HCT116 (cell line): ENCODE measurements at regions not wholly inside any gene's neighbourhood (a gene's known extent, or its start where the extent isn't known, plus 50 kb on each side); places are given as distances from the start of the nearest gene placed in this dataset.

Source experiments
- ATAC-seq: fragments of 200-7000 bp; cut with Tn5 transposase; 2 replicates; pipeline ENCODE4 v1.9.1; 2020; ENCODE audit warnings: mild to moderate bottlenecking, moderate library complexity
- BruUV-seq: library from RNA; stranded (reverse); fragments of 400-500 nt; replicated peaks from 2 replicates; lab custom pipeline; 2021; lab: Mats Ljungman, UMichigan
- CTCF ChIA-PET: fragments of 300-600 bp; sonication (Branson Sonifier 250); formaldehyde crosslinking; loops from one replicate; lab custom pipeline; 2021; ENCODE audit warnings: antibody characterized with exemption; lab: Charles Lee
- POLR2A ChIA-PET: fragments of 300-600, 350-600 bp; sonication (Branson Sonifier 250); formaldehyde crosslinking; loops from one replicate; lab custom pipeline; 2021; ENCODE audit warnings: antibody characterized with exemption; lab: Charles Lee
- RAD21 ChIA-PET, 2 experiments: fragments of 300-600 bp; sonication (Branson Sonifier 250); formaldehyde crosslinking; loops; one replicate each; lab custom pipeline; 2023; ENCODE audit warnings: low total read pairs in 2 of 2; ENCODE audit not compliant: uncharacterized antibody in 2 of 2, unreplicated experiment in 2 of 2, low non-redundant PET in 1 of 2; lab: Charles Lee
- DNase-seq: peaks from one replicate; pipeline ENCODE4 v3.0.0-alpha.2; 2010; ENCODE audit warnings: low read depth, low spot score
- H2AFZ ChIP-seq: fragments of 200-600 bp; shearing (Covaris generic), sonication (generic); 2 replicates; pipeline ENCODE4 v1.6.1; 2017; ENCODE audit warnings: low read depth, mixed run types, mixed read lengths, antibody characterized with exemption, low read length; ENCODE audit not compliant: poor library complexity, severe bottlenecking
- H3K27ac ChIP-seq: 2 replicates; pipeline ENCODE4 v1.5.1; 2012; ENCODE audit warnings: low read depth, low read length
- H3K27me3 ChIP-seq: fragments of 200-600 bp; sonication (generic); 2 replicates; pipeline ENCODE4 v1.6.1; 2016; ENCODE audit warnings: mixed run types, low read length, mixed read lengths; ENCODE audit not compliant: insufficient read depth
- H3K36me3 ChIP-seq, 2 experiments: fragments of 200-500 bp in 1 of 2; fragments of 200-600 bp in 1 of 2; sonication (Bioruptor generic) in 1 of 2; sonication (generic) in 1 of 2; 2 replicates each; pipeline versions ENCODE4 v1.5.1 to v1.6.1; 2014 to 2016; ENCODE audit warnings: low read length in 2 of 2, inconsistent platforms in 1 of 2, mixed read lengths in 1 of 2, mixed run types in 1 of 2; ENCODE audit not compliant: insufficient read depth in 2 of 2, control insufficient read depth in 1 of 2
- H3K4me1 ChIP-seq, 2 experiments: fragments of 200-600 bp in 1 of 2; sonication (generic) in 1 of 2; 2 replicates each; pipeline versions ENCODE4 v1.5.1 to v1.6.1; 2012 to 2017; ENCODE audit warnings: low read length in 2 of 2, inconsistent platforms in 1 of 2, mild to moderate bottlenecking in 1 of 2, mixed read lengths in 1 of 2, mixed run types in 1 of 2, moderate library complexity in 1 of 2; ENCODE audit not compliant: insufficient read depth in 2 of 2, control insufficient read depth in 1 of 2
- H3K4me2 ChIP-seq: fragments of 200-600 bp; sonication (generic); 2 replicates; pipeline ENCODE4 v1.6.1; 2017; ENCODE audit warnings: mixed run types, low read length, mixed read lengths
- H3K4me3 ChIP-seq, 2 experiments: fragments of 200-600 bp in 1 of 2; sonication (generic) in 1 of 2; replicated peaks in 1 of 2; 2 replicates each; pipeline ENCODE4 v1.5.1; 2011 to 2016; ENCODE audit warnings: low read length in 2 of 2, control low read depth in 1 of 2, low read depth in 1 of 2, mild to moderate bottlenecking in 1 of 2, mixed read lengths in 1 of 2, mixed run types in 1 of 2
- H3K79me2 ChIP-seq: fragments of 200-600 bp; sonication (generic); 2 replicates; pipeline ENCODE4 v1.6.1; 2017; ENCODE audit warnings: mild to moderate bottlenecking, mixed run types, low read length, moderate library complexity, mixed read lengths; ENCODE audit not compliant: insufficient read depth
- H3K9ac ChIP-seq: fragments of 200-600 bp; sonication (generic); 2 replicates; pipeline ENCODE4 v1.6.1; 2016; ENCODE audit warnings: low read length, mixed read lengths
- H3K9me2 ChIP-seq: fragments of 200-600 bp; sonication (generic), shearing (Covaris generic); 2 replicates; pipeline ENCODE4 v1.6.1; 2017; ENCODE audit warnings: mixed run types, mild to moderate bottlenecking, moderate library complexity; ENCODE audit not compliant: insufficient read depth
- H3K9me3 ChIP-seq, 2 experiments: fragments of 200-500 bp in 1 of 2; fragments of 200-600 bp in 1 of 2; sonication (Bioruptor generic) in 1 of 2; sonication (generic) in 1 of 2; 2 replicates each; pipeline ENCODE4 v1.6.1; 2014 to 2017; ENCODE audit warnings: low read length in 2 of 2, mixed read lengths in 2 of 2, inconsistent platforms in 1 of 2, low read depth in 1 of 2, mild to moderate bottlenecking in 1 of 2, mixed run types in 1 of 2, moderate library complexity in 1 of 2; ENCODE audit not compliant: control insufficient read depth in 1 of 2, insufficient read depth in 1 of 2
- H4K20me1 ChIP-seq: fragments of 200-600 bp; sonication (generic), shearing (Covaris generic); 2 replicates; pipeline ENCODE4 v1.6.1; 2017; ENCODE audit warnings: mixed run types, mild to moderate bottlenecking, moderate library complexity; ENCODE audit not compliant: insufficient read depth
- ATF3 ChIP-seq: IDR thresholded peaks from 2 replicates; pipeline ENCODE4 v1.6.1; 2012
- CEBPB ChIP-seq: IDR thresholded peaks from 2 replicates; pipeline ENCODE4 v1.6.1; 2012; ENCODE audit warnings: low read depth
- EGR1 ChIP-seq: IDR thresholded peaks from 2 replicates; pipeline ENCODE4 v1.6.1; 2012; ENCODE audit warnings: low read depth
- ELF1 ChIP-seq: IDR thresholded peaks from 2 replicates; pipeline ENCODE4 v1.6.1; 2012; ENCODE audit warnings: low read depth, borderline replicate concordance
- JUND ChIP-seq: IDR thresholded peaks from 2 replicates; pipeline ENCODE4 v1.6.1; 2012
- SIN3A ChIP-seq: IDR thresholded peaks from 2 replicates; pipeline ENCODE4 v1.6.1; 2012; ENCODE audit warnings: low read depth
- TCF7L2 ChIP-seq: IDR thresholded peaks from 2 replicates; pipeline ENCODE4 v1.7.0; 2011; ENCODE audit warnings: borderline replicate concordance, inconsistent platforms; ENCODE audit not compliant: insufficient read depth, insufficient read length; ENCODE audit errors: extremely low read depth
- YY1 ChIP-seq: IDR thresholded peaks from 2 replicates; pipeline ENCODE4 v1.6.1; 2011; ENCODE audit warnings: low read length, low read depth, moderate library complexity, mild to moderate bottlenecking; ENCODE audit not compliant: insufficient replicate concordance; ENCODE audit errors: extremely low read depth
- ZBTB33 ChIP-seq: IDR thresholded peaks from 2 replicates; pipeline ENCODE4 v1.6.1; 2011; ENCODE audit warnings: mild to moderate bottlenecking, low read length, moderate library complexity; ENCODE audit not compliant: insufficient replicate concordance; ENCODE audit errors: extremely low read depth
- ZFX ChIP-seq: fragments of 450-650 bp; IDR thresholded peaks from 2 replicates; pipeline ENCODE4 v1.6.1; 2017
- ZNF274 ChIP-seq: fragments of 200-500 bp; sonication (Bioruptor generic); IDR thresholded peaks from 2 replicates; pipeline ENCODE4 v1.6.1; 2014; ENCODE audit warnings: mild to moderate bottlenecking, low read depth, low read length, inconsistent platforms
- intact Hi-C: fragments of 100-400 bp; cut with micrococcal nuclease; formaldehyde crosslinking; loops from 2 replicates; pipeline ENCODE4 v1.10.0; 2022

GRCh38 chr21:31484219-31484618 lies 140.2 kb upstream of the TIAM1 start:
- CTCF ChIA-PET, result no interaction called here
- Histone ChIP-seq H3K4me3 (no peak overlapping the region), H2AFZ (no peak overlapping the region), H3K27ac (no peak overlapping the region), H3K36me3 (no peaks in the 10 kb centered on the region), H3K79me2 (no peaks in the 10 kb centered on the region; the same call in 1 of the 2 replicates), H3K9me3 (peaks cover 0 to 12% of the 10 kb centered on the region in 2 experiments; a peak in 2 of 4 replicates), H4K20me1 (no peaks in the 10 kb centered on the region), H3K4me2 (no peak overlapping the region), H3K4me1 (no peaks in the 10 kb centered on the region), H3K9ac (no peak overlapping the region), H3K27me3 (no peaks in the 10 kb centered on the region), H3K9me2 (no peaks in the 10 kb centered on the region)
- intact Hi-C loops, result no loop called here
- RAD21 ChIA-PET, result no interaction called here
- no TSS peak for BruUV-seq
- no peak for TF ChIP-seq JUND
- no peak for TF ChIP-seq EGR1
- TF ChIP-seq CEBPB, result no peak
- TF ChIP-seq ZNF274, result no peak
- no peak for TF ChIP-seq ZBTB33
- no peak for TF ChIP-seq SIN3A
- TF ChIP-seq YY1, result no peak
- TF ChIP-seq ZFX, result no peak
- no peak for TF ChIP-seq TCF7L2
- TF ChIP-seq ELF1, result no peak
- TF ChIP-seq ATF3, result no peak
- ATAC-seq, result no peak
- POLR2A ChIA-PET, result no interaction called here
- DNase-seq, result no peak
